ENCODE measurements at regions not wholly inside any gene's neighbourhood (a gene's known extent, or its start where the extent isn't known, plus 50 kb on each side); places are given as distances from the start of the nearest gene placed in this dataset.

GRCh38 chr4:34878961-34879360, 1365.4 kb downstream of the ARAP2 start:
- H3K4me3 ChIP-seq (ENCODE audit: low read length): no peak overlapping the region
- DNase-seq (ENCODE audit: low read depth): no peak
- no peak for TF ChIP-seq CTCF (conservative IDR thresholded peaks at IDR 0.05; ENCODE audit: low read length)

- TF ChIP-seq CTCF (conservative IDR thresholded peaks at IDR 0.05; ENCODE audit: low read length): no peak
- H3K4me3 ChIP-seq (ENCODE audit: low read length): no peak overlapping the region
- DNase-seq (ENCODE audit: low read depth): no peak
Measured at GRCh38 chr4:34880246-34880645, 1364.1 kb downstream of the ARAP2 start.

- no peak for DNase-seq (ENCODE audit: low read depth)
- no peak for TF ChIP-seq CTCF (conservative IDR thresholded peaks at IDR 0.05; ENCODE audit: low read length)
Measured at GRCh38 chr4:34891892-34892291, 1352.4 kb downstream of the ARAP2 start.

GRCh38 chr4:34893382-34893781, 1350.9 kb downstream of the ARAP2 start:
- DNase-seq (ENCODE audit: low read depth): no peak
- TF ChIP-seq CTCF (conservative IDR thresholded peaks at IDR 0.05; ENCODE audit: low read length): no peak
- no peak overlapping the region for H3K4me3 ChIP-seq (ENCODE audit: low read length)

More at GRCh38 chr4:34891892-34892291, 1352.4 kb downstream of the ARAP2 start:
- no peak overlapping the region for H3K4me3 ChIP-seq (ENCODE audit: low read length)

- no peak for DNase-seq (ENCODE audit: low read depth)
- TF ChIP-seq CTCF (conservative IDR thresholded peaks at IDR 0.05; ENCODE audit: low read length): no peak
- no peak overlapping the region for H3K4me3 ChIP-seq (ENCODE audit: low read length)
Measured at GRCh38 chr4:34920032-34920431, 1324.3 kb downstream of the ARAP2 start.

- DNase-seq (ENCODE audit: low read depth): no peak
- no peak overlapping the region for H3K4me3 ChIP-seq (ENCODE audit: low read length)
- no peak for TF ChIP-seq CTCF (conservative IDR thresholded peaks at IDR 0.05; ENCODE audit: low read length)
Measured at GRCh38 chr4:34921391-34921790, 1322.9 kb downstream of the ARAP2 start.

GRCh38 chr4:34922325-34922724, 1322.0 kb downstream of the ARAP2 start:
- TF ChIP-seq CTCF (conservative IDR thresholded peaks at IDR 0.05; ENCODE audit: low read length): no peak
- H3K4me3 ChIP-seq (ENCODE audit: low read length): no peak overlapping the region
- DNase-seq (ENCODE audit: low read depth): no peak
